Peyer's patch (tissue), 4 donors: ENCODE measurements at regions not wholly inside any gene's neighbourhood (a gene's known extent, or its start where the extent isn't known, plus 50 kb on each side); places are given as distances from the start of the nearest gene placed in this dataset.

Experiments used
- CTCF ChIP-seq, 6 experiments: fragments of 450-650 bp in 4 of 6; fragments of 200-600 bp in 2 of 6; sonication (generic) in 1 of 6; IDR thresholded peaks; one replicate each; pipeline ENCODE4 v1.5.1; 2017 to 2019; ENCODE audit warnings: antibody characterized with exemption in 6 of 6, mild to moderate bottlenecking in 3 of 6, moderate library complexity in 1 of 6
- POLR2A ChIP-seq, 2 donors: fragments of 450-650 bp; IDR thresholded peaks; one replicate each; pipeline ENCODE4 v1.5.1; 2017; ENCODE audit warnings: antibody characterized with exemption in 2 of 2, mild to moderate bottlenecking in 2 of 2, moderate library complexity in 2 of 2

- TF ChIP-seq CTCF (IDR thresholded peaks at IDR 0.05), result no peak
- TF ChIP-seq POLR2A (IDR thresholded peaks at IDR 0.05), result no peak
These were observed 111.5 kb upstream of the GPR26 start for GRCh38 chr10:123554656-123555055.
